ENCODE measurements at regions not wholly inside any gene's neighbourhood (a gene's known extent, or its start where the extent isn't known, plus 50 kb on each side); places are given as distances from the start of the nearest gene placed in this dataset.

DNA sequence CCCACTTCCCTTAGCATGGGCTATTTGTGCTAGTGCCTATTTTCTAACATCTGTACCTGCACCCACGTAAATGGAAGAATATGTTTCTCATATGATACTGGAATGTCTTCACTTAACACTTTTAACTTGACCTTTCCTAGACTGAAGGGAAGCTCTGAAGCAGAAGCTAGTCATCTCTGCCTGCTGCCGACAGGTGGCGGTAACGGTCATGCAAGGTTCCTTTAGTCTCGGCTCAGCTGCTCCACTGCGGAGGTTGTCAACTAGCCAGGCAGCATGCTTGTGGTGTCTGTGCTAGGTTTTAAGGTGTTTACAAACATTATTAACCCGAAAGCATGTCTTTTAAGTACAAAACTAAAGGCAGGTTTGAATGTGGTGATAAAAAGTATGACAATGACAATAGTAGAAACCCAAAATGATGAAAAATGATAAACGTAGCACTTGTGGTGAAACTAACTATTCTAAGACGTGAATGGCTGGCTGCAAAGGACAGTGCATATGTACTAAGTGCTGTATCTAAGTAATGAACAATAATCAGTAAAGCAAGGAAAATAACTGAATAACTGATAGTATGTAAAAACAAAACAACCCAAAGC lies 117.2 kb downstream of the GRIN2B start:
- TF ChIP-seq, protein P1, sequence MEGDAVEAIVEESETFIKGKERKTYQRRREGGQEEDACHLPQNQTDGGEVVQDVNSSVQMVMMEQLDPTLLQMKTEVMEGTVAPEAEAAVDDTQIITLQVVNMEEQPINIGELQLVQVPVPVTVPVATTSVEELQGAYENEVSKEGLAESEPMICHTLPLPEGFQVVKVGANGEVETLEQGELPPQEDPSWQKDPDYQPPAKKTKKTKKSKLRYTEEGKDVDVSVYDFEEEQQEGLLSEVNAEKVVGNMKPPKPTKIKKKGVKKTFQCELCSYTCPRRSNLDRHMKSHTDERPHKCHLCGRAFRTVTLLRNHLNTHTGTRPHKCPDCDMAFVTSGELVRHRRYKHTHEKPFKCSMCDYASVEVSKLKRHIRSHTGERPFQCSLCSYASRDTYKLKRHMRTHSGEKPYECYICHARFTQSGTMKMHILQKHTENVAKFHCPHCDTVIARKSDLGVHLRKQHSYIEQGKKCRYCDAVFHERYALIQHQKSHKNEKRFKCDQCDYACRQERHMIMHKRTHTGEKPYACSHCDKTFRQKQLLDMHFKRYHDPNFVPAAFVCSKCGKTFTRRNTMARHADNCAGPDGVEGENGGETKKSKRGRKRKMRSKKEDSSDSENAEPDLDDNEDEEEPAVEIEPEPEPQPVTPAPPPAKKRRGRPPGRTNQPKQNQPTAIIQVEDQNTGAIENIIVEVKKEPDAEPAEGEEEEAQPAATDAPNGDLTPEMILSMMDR (conservative IDR thresholded peaks at IDR 0.05; ENCODE audit: low read length), result peak; percentile 97
- TF ChIP-seq EZH2phosphoT487 (IDR thresholded peaks at IDR 0.05; ENCODE audit: borderline replicate concordance, low read depth, low read length), result no peak
